Prostate gland (tissue), 2 donors: ENCODE measurements at regions not wholly inside any gene's neighbourhood (a gene's known extent, or its start where the extent isn't known, plus 50 kb on each side); places are given as distances from the start of the nearest gene placed in this dataset.

ENCODE experiments used
- POLR2A ChIP-seq: fragments of 450-650 bp; IDR thresholded peaks from one replicate; pipeline ENCODE4 v1.6.1; 2016; ENCODE audit warnings: antibody characterized with exemption, mild to moderate bottlenecking
- POLR2AphosphoS5 ChIP-seq: sonication (generic); formaldehyde crosslinking; IDR thresholded peaks from one replicate; pipeline ENCODE4 v1.6.1; 2017; ENCODE audit warnings: antibody characterized with exemption
- TF ChIP-seq, protein P1 (sequence below), 4 experiments: fragments of 200-600 bp in 2 of 4; fragments of 450-650 bp in 2 of 4; sonication (generic) in 2 of 4; IDR thresholded peaks; 1 replicate in 3 of 4; 2 replicates in 1 of 4; pipeline ENCODE4 v1.5.1; 2016 to 2019; ENCODE audit warnings: antibody characterized with exemption in 4 of 4, mild to moderate bottlenecking in 2 of 4, moderate library complexity in 2 of 4

DNA sequence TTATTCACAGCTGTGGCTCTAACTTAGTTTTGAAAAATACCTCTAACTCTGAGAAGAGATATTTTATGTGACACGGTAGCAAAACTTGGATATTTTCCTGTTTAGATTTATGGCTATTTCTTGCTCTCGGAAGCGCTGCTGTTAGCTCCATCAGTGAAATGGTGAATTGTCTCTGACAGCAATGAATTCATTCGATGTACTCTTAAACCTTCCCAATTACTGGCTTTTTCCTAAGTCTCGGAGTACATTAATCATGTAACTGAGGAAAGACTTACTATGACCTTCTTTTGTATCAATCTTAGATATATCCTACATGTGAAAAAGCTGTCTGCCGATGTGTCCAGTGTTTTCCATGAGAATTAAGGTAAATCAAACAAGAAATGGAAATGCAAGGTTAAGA, 613.0 kb downstream of the KIF4B start:
- TF ChIP-seq, protein P1, sequence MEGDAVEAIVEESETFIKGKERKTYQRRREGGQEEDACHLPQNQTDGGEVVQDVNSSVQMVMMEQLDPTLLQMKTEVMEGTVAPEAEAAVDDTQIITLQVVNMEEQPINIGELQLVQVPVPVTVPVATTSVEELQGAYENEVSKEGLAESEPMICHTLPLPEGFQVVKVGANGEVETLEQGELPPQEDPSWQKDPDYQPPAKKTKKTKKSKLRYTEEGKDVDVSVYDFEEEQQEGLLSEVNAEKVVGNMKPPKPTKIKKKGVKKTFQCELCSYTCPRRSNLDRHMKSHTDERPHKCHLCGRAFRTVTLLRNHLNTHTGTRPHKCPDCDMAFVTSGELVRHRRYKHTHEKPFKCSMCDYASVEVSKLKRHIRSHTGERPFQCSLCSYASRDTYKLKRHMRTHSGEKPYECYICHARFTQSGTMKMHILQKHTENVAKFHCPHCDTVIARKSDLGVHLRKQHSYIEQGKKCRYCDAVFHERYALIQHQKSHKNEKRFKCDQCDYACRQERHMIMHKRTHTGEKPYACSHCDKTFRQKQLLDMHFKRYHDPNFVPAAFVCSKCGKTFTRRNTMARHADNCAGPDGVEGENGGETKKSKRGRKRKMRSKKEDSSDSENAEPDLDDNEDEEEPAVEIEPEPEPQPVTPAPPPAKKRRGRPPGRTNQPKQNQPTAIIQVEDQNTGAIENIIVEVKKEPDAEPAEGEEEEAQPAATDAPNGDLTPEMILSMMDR (IDR thresholded peaks at IDR 0.05): no peak
- TF ChIP-seq POLR2A (no peak), POLR2AphosphoS5 (no peak)
